IMR-90 (cell line): ENCODE measurements at regions not wholly inside any gene's neighbourhood (a gene's known extent, or its start where the extent isn't known, plus 50 kb on each side); places are given as distances from the start of the nearest gene placed in this dataset.

Source experiments
- ATAC-seq: fragments of 200-7000 bp; cut with Tn5 transposase; 2 replicates; pipeline ENCODE4 v1.9.1; 2020; ENCODE audit warnings: low read depth, mild to moderate bottlenecking, moderate library complexity
- BruUV-seq: library from RNA; stranded (reverse); fragments of 400-500 nt; replicated peaks from 2 replicates; lab custom pipeline; 2021; lab: Mats Ljungman, UMichigan
- CTCF ChIA-PET: fragments of 300-600 bp; formaldehyde crosslinking; extraction: SDS; loops from one replicate; lab custom pipeline; 2021; ENCODE audit warnings: antibody characterized with exemption; lab: Yijun Ruan, JAX
- POLR2A ChIA-PET: fragments of 300-600 bp; sonication (Branson Sonifier 250); formaldehyde crosslinking; loops from one replicate; lab custom pipeline; 2022; ENCODE audit warnings: antibody characterized with exemption; ENCODE audit not compliant: unreplicated experiment; lab: Charles Lee
- DNase-seq: peaks from one replicate; pipeline ENCODE4 v3.0.0; 2013
- H2AFZ ChIP-seq: replicated peaks from 2 replicates; pipeline ENCODE3; 2013; ENCODE audit warnings: low read length, mild to moderate bottlenecking; ENCODE audit not compliant: poor library complexity
- H2AK5ac ChIP-seq: 2 replicates; pipeline ENCODE4 v1.6.1; 2013; ENCODE audit warnings: low read depth, low read length, inconsistent platforms
- H2AK9ac ChIP-seq: replicated peaks from 2 replicates; pipeline ENCODE3; 2013; ENCODE audit warnings: mild to moderate bottlenecking, low read depth, low read length, moderate library complexity; ENCODE audit not compliant: poor library complexity
- H2BK120ac ChIP-seq: 2 replicates; pipeline ENCODE4 v1.6.1; 2013; ENCODE audit warnings: low read depth, low read length, inconsistent platforms
- H2BK15ac ChIP-seq: 3 replicates; pipeline ENCODE4 v1.6.1; 2013; ENCODE audit warnings: low read depth, low read length, inconsistent platforms
- H2BK20ac ChIP-seq: 2 replicates; pipeline ENCODE4 v1.6.1; 2013; ENCODE audit warnings: low read depth, mild to moderate bottlenecking, inconsistent platforms, low read length, moderate library complexity
- H2BK5ac ChIP-seq: 2 replicates; pipeline ENCODE4 v1.6.1; 2013; ENCODE audit warnings: mild to moderate bottlenecking, low read depth, low read length, inconsistent platforms; ENCODE audit not compliant: poor library complexity, severe bottlenecking
- H3K14ac ChIP-seq: replicated peaks from 2 replicates; pipeline ENCODE4 v1.6.1; 2013; ENCODE audit warnings: low read depth, low read length, inconsistent platforms
- H3K18ac ChIP-seq: 2 replicates; pipeline ENCODE4 v1.6.1; 2013; ENCODE audit warnings: low read depth, low read length, control low read depth
- H3K23ac ChIP-seq: 2 replicates; pipeline ENCODE4 v1.6.1; 2013; ENCODE audit warnings: low read depth, low read length, inconsistent platforms
- H3K27ac ChIP-seq: 2 replicates; pipeline ENCODE4 v1.5.1; 2013; ENCODE audit warnings: mild to moderate bottlenecking, control low read depth, low read length; ENCODE audit not compliant: insufficient read depth
- H3K27me3 ChIP-seq: 2 replicates; pipeline ENCODE4 v1.6.1; 2013; ENCODE audit warnings: low read length; ENCODE audit not compliant: control insufficient read depth, insufficient read depth
- H3K36me3 ChIP-seq: 2 replicates; pipeline ENCODE4 v1.6.1; 2013; ENCODE audit warnings: low read length, mixed read lengths; ENCODE audit not compliant: control insufficient read depth, insufficient read depth
- H3K4ac ChIP-seq: 2 replicates; pipeline ENCODE4 v1.6.1; 2013; ENCODE audit warnings: low read depth, low read length, inconsistent platforms
- H3K4me1 ChIP-seq: 2 replicates; pipeline ENCODE4 v1.6.1; 2013; ENCODE audit warnings: low read length, mixed read lengths; ENCODE audit not compliant: control insufficient read depth, insufficient read depth
- H3K4me2 ChIP-seq: 2 replicates; pipeline ENCODE4 v1.6.1; 2013; ENCODE audit warnings: low read depth, mild to moderate bottlenecking, control low read depth, low read length, moderate library complexity
- H3K4me3 ChIP-seq: 2 replicates; pipeline ENCODE4 v1.5.1; 2013; ENCODE audit warnings: low read depth, mild to moderate bottlenecking, control low read depth, low read length, moderate library complexity; ENCODE audit not compliant: insufficient read depth
- H3K56ac ChIP-seq: 2 replicates; pipeline ENCODE4 v1.6.1; 2013; ENCODE audit warnings: low read length, inconsistent platforms; ENCODE audit not compliant: insufficient read depth; ENCODE audit errors: extremely low read depth
- H3K79me1 ChIP-seq, 2 experiments: 2 replicates each; pipeline ENCODE4 v1.6.1; 2013; ENCODE audit warnings: low read length in 2 of 2, inconsistent platforms in 1 of 2, low read depth in 1 of 2
- H3K9ac ChIP-seq: 2 replicates; pipeline ENCODE4 v1.6.1; 2013; ENCODE audit warnings: low read depth, low read length, control low read depth
- H3K9me1 ChIP-seq: 2 replicates; pipeline ENCODE4 v1.6.1; 2013; ENCODE audit warnings: low read length, inconsistent platforms; ENCODE audit not compliant: insufficient read depth
- H3K9me3 ChIP-seq: 2 replicates; pipeline ENCODE4 v1.6.1; 2013; ENCODE audit warnings: low read length; ENCODE audit not compliant: control insufficient read depth, insufficient read depth
- H4K20me1 ChIP-seq: 2 replicates; pipeline ENCODE4 v1.6.1; 2013; ENCODE audit warnings: low read length, inconsistent platforms; ENCODE audit not compliant: insufficient read depth
- H4K5ac ChIP-seq: 2 replicates; pipeline ENCODE4 v1.6.1; 2013; ENCODE audit warnings: mild to moderate bottlenecking, low read depth, low read length, control low read depth
- H4K8ac ChIP-seq, 2 experiments: 2 replicates each; pipeline ENCODE4 v1.6.1; 2013; ENCODE audit warnings: low read depth in 2 of 2, low read length in 2 of 2, control low read depth in 1 of 2, inconsistent platforms in 1 of 2
- H4K91ac ChIP-seq: 2 replicates; pipeline ENCODE4 v1.6.1; 2013; ENCODE audit warnings: low read depth, low read length, inconsistent platforms; ENCODE audit not compliant: insufficient read depth
- BHLHE40 ChIP-seq: fragments of 150-350 bp; IDR thresholded peaks from 2 replicates; pipeline ENCODE4 v1.6.1; 2016; ENCODE audit warnings: mild to moderate bottlenecking, low read depth, low read length
- CEBPB ChIP-seq: IDR thresholded peaks from 2 replicates; pipeline ENCODE4 v1.6.1; 2012; ENCODE audit warnings: low read depth, low read length, improper control_type of control experiment
- CHD1 ChIP-seq: IDR thresholded peaks from 2 replicates; pipeline ENCODE4 v1.6.1; 2012; ENCODE audit warnings: low read depth, low read length, improper control_type of control experiment
- ELK1 ChIP-seq: fragments of 150-350 bp; IDR thresholded peaks from 2 replicates; pipeline ENCODE4 v1.6.1; 2016; ENCODE audit warnings: low read depth, mild to moderate bottlenecking, low read length, moderate library complexity, borderline replicate concordance
- FOS ChIP-seq: fragments of 150-350 bp; IDR thresholded peaks from 2 replicates; pipeline ENCODE4 v1.6.1; 2016; ENCODE audit warnings: low read depth, low read length
- MAFK ChIP-seq: IDR thresholded peaks from 2 replicates; pipeline ENCODE4 v1.6.1; 2012; ENCODE audit warnings: low read depth, low read length, improper control_type of control experiment
- MAZ ChIP-seq: IDR thresholded peaks from 2 replicates; pipeline ENCODE4 v1.6.1; 2012; ENCODE audit warnings: low read depth, mild to moderate bottlenecking, low read length, improper control_type of control experiment, moderate library complexity, borderline replicate concordance
- MXI1 ChIP-seq: IDR thresholded peaks from 2 replicates; pipeline ENCODE4 v1.6.1; 2012; ENCODE audit warnings: low read depth, mild to moderate bottlenecking, low read length, moderate library complexity, borderline replicate concordance
- POLR2A ChIP-seq: IDR thresholded peaks from 2 replicates; pipeline ENCODE4 v1.6.1; 2012; ENCODE audit warnings: mild to moderate bottlenecking, low read depth, low read length
- RAD21 ChIP-seq: IDR thresholded peaks from 2 replicates; pipeline ENCODE4 v1.6.1; 2012; ENCODE audit warnings: low read length, improper control_type of control experiment
- RCOR1 ChIP-seq: IDR thresholded peaks from 2 replicates; pipeline ENCODE4 v1.6.1; 2012; ENCODE audit warnings: mild to moderate bottlenecking, low read length, improper control_type of control experiment; ENCODE audit not compliant: insufficient replicate concordance
- RFX5 ChIP-seq: IDR thresholded peaks from 2 replicates; pipeline ENCODE4 v1.8.0; 2012; ENCODE audit warnings: low read depth, mild to moderate bottlenecking, low read length, moderate library complexity
- SMC3 ChIP-seq: fragments of 150-350 bp; IDR thresholded peaks from 2 replicates; pipeline ENCODE4 v1.6.1; 2016; ENCODE audit warnings: low read depth, mild to moderate bottlenecking, antibody characterized with exemption, low read length, moderate library complexity
- USF2 ChIP-seq: fragments of 150-350 bp; IDR thresholded peaks from 2 replicates; pipeline ENCODE4 v1.6.1; 2017; ENCODE audit warnings: mild to moderate bottlenecking, antibody characterized with exemption, low read length, low read depth
- WGBS, 2 experiments: methylation state at CpG; one replicate each; pipeline versions ENCODE4 v1.1.5 to v1.1.7; 2013; ENCODE audit warnings: missing lambda C conversion rate in 2 of 2; ENCODE audit not compliant: insufficient read length in 1 of 2; ENCODE audit errors: extremely low coverage in 2 of 2; 5-methylcytosine and 5-hydroxymethylcytosine counted together
- dilution Hi-C: fragments of 300-500 bp; cut with HindIII; formaldehyde crosslinking; loops from one replicate; pipeline ENCODE4 v1.14.3; 2018; ENCODE audit warnings: low sequenced_read_pairs; ENCODE audit not compliant: unreplicated experiment
- in situ Hi-C: fragments of 300-500 bp; cut with MboI; formaldehyde crosslinking; loops from 3 replicates; pipeline ENCODE4 v1.14.3; 2019; ENCODE audit warnings: low sequenced_read_pairs, inconsistent platforms, mixed read lengths
- intact Hi-C: fragments of 100-400 bp; cut with micrococcal nuclease; formaldehyde crosslinking; loops from 2 replicates; pipeline ENCODE4 v1.10.0; 2022
- TF ChIP-seq, protein P1 (sequence below): conservative IDR thresholded peaks from 2 replicates; pipeline ENCODE4 v1.5.1; 2012; ENCODE audit warnings: mild to moderate bottlenecking, low read depth, low read length, improper control_type of control experiment

GRCh38 chr12:90253674-90254181 is 545.1 kb upstream of the ATP2B1 start:
- Histone ChIP-seq H3K9ac (no peak overlapping the region), H3K18ac (no peak overlapping the region), H3K4me2 (no peak overlapping the region), H2BK5ac (no peak overlapping the region), H2BK120ac (peak overlapping the region; percentile 33), H3K36me3 (no peaks in the 10 kb centered on the region), H2AK5ac (no peak overlapping the region), H3K14ac (0 out of 2 replicates have a peak overlapping the region, but pooled peaks have one; percentile 48), H3K27me3 (no peaks in the 10 kb centered on the region), H3K4me1 (no peaks in the 10 kb centered on the region; the same call in 1 of the 2 replicates), H3K9me3 (no peaks in the 10 kb centered on the region), H3K79me1 (no peaks in the 10 kb centered on the region), H3K4me3 (no peak overlapping the region), H3K56ac (no peak overlapping the region), H3K4ac (peak overlapping the region; percentile 22; the same call in 1 of the 2 replicates), H4K8ac (peak overlapping the region in 1 of 2 experiments; percentile 43; a peak in 1 of 4 replicates), H2AK9ac (no peak overlapping the region), H3K9me1 (no peaks in the 10 kb centered on the region), H4K91ac (no peak overlapping the region), H2BK20ac (no peak overlapping the region; the same call in 1 of the 2 replicates), H3K23ac (no peak overlapping the region), H4K5ac (no peak overlapping the region), H3K27ac (no peak overlapping the region), H2BK15ac (no peak overlapping the region), H2AFZ (peak overlapping the region; percentile 66), H4K20me1 (no peaks in the 10 kb centered on the region)
- ATAC-seq (peak; percentile 87), DNase-seq (peak; percentile 92)
- ChIA-PET CTCF (interaction anchor here (0.9 kb wide), 1 partner anchor 44 kb away, joined by 3 read pairs; no protein-coding TSS in a partner anchor), POLR2A (no interaction called here)
- dilution Hi-C loops: no loop called here
- intact Hi-C loops: loop anchor here (5.0 kb wide), 2 partner anchors 546 to 711 kb away; partner anchors contain the start of gene ATP2B1
- 17% methylated on average over 6 of the region's 8 CpGs; no CpG with 5 or more reads in 1 of the 2 experiments for WGBS, 2 experiments
- in situ Hi-C loops: no loop called here
- BruUV-seq: no TSS peak
- TF ChIP-seq RCOR1 (peak; percentile 15), RAD21 (peak; percentile 43; the same call in 1 of the 2 replicates), RFX5 (no peak), ELK1 (no peak), BHLHE40 (peak; percentile 22; the same call in 1 of the 2 replicates), MAZ (no peak), CEBPB (peak; percentile 59; the same call in 1 of the 2 replicates), MAFK (no peak), MXI1 (no peak), USF2 (peak; percentile 50; the same call in 1 of the 2 replicates), FOS (no peak), POLR2A (no peak), SMC3 (peak; percentile 20; the same call in 1 of the 2 replicates), CHD1 (no peak)
- TF ChIP-seq, protein P1, sequence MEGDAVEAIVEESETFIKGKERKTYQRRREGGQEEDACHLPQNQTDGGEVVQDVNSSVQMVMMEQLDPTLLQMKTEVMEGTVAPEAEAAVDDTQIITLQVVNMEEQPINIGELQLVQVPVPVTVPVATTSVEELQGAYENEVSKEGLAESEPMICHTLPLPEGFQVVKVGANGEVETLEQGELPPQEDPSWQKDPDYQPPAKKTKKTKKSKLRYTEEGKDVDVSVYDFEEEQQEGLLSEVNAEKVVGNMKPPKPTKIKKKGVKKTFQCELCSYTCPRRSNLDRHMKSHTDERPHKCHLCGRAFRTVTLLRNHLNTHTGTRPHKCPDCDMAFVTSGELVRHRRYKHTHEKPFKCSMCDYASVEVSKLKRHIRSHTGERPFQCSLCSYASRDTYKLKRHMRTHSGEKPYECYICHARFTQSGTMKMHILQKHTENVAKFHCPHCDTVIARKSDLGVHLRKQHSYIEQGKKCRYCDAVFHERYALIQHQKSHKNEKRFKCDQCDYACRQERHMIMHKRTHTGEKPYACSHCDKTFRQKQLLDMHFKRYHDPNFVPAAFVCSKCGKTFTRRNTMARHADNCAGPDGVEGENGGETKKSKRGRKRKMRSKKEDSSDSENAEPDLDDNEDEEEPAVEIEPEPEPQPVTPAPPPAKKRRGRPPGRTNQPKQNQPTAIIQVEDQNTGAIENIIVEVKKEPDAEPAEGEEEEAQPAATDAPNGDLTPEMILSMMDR: peak; percentile 31
